Pancreas (tissue), 10 donors: ENCODE measurements at regions not wholly inside any gene's neighbourhood (a gene's known extent, or its start where the extent isn't known, plus 50 kb on each side); places are given as distances from the start of the nearest gene placed in this dataset.
"Not testable (repeated sequence)": the region's sequence is repeated elsewhere in the genome, so short reads cannot be mapped to it uniquely, and the experiment has no call there.

Experiments
- ATAC-seq, 4 donors: fragments of 200-7000 bp; cut with Tn5 transposase; one replicate each; pipeline versions ENCODE4 v1.8.0 to v1.9.1; 2020; ENCODE audit warnings: mild to moderate bottlenecking in 4 of 4, moderate library complexity in 4 of 4
- DNase-seq, 6 donors: peaks; one replicate each; pipeline ENCODE4 v3.0.0-alpha.2; 2020
- FAIRE-seq: peaks from 2 replicates; lab custom pipeline; 2012; peaks lifted over from hg19 to GRCh38; lab: Jason Lieb, UNC
- H3K27ac ChIP-seq, 4 donors: fragments of 200-600 bp; sonication (generic); 1 replicate in 3 of 4; 2 replicates in 1 of 4; pipeline versions ENCODE4 v1.5.0 to v1.8.0; 2020
- H3K27me3 ChIP-seq, 4 donors: fragments of 200-600 bp; one replicate each; pipeline ENCODE4 v1.8.0; 2021
- H3K36me3 ChIP-seq, 3 donors: fragments of 200-600 bp; sonication (generic) in 1 of 3; one replicate each; pipeline versions ENCODE4 v1.5.0 to v1.8.0; 2020 to 2021
- H3K4me1 ChIP-seq, 3 donors: fragments of 200-600 bp; one replicate each; pipeline ENCODE4 v1.8.0; 2021
- H3K4me3 ChIP-seq, 4 donors: fragments of 200-600 bp; sonication (generic) in 2 of 4; one replicate each; pipeline versions ENCODE4 v1.5.0 to v1.8.0; 2020 to 2021
- H3K9me3 ChIP-seq, 4 donors: fragments of 200-600 bp; one replicate each; pipeline ENCODE4 v1.8.0; 2021
- WGBS, 2 donors: extraction: QIAGEN DNeasy Blood & Tissue Kit; methylation state at CpG; one replicate each; pipeline ENCODE4 v1.1.7; 2013; 5-methylcytosine and 5-hydroxymethylcytosine counted together
- intact Hi-C, 3 donors: fragments of 100-400 bp; cut with DNase I; formaldehyde crosslinking; loops; one replicate each; pipeline versions ENCODE4 v1.11.1 to v1.14.2; 2022
- TF ChIP-seq, protein P1 (sequence below), 4 donors: fragments of 200-600 bp; sonication (generic) in 3 of 4; IDR thresholded peaks; one replicate each; pipeline versions ENCODE4 v1.5.0 to v1.8.0; 2021; ENCODE audit warnings: antibody characterized with exemption in 4 of 4
- donor health status: healthy with polysubstance abuse.
- donor health status: DM: no; HTN: no; CAD: no; lungs with moderate emphysema.
- donor health status: DM: no; HTN: no; CAD: no.
- donor health status: control.
- donor health status: control.
- donor health status: Bipolar disorder and iron deficiency.
- donor health status: DM: yes; HTN: yes; CAD: no.
- donor health status: DM: no; HTN: no; CAD: no.
- donor health status: DM: no; HTN: no; CAD: no.
- donor health status: DM: yes; HTN: yes; CAD: no.

DNA sequence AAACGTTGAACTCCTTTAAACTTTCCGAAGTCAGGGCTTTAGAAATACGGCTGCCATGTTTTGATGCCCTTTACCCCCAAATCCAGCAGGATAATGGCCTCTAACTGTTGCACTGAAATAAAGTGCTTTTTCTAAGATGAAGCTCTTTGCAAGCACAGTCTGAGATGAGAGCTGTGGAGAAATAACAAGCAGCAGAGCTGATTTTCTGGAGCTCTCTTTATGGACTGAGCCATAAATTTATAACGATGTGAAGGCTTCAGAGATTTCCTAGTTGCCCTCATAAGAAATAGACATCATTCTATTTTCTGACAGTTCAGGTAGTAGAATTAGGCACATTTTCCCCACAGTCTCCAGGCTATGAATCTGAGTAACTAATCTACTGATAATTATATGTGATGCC is 567.3 kb downstream of the PDHA2 start:
- H3K4me1 ChIP-seq = no peaks in the 10 kb centered on the region
- ATAC-seq (no peak), FAIRE-seq (no peak), DNase-seq (no peak)
- no peak overlapping the region for H3K4me3 ChIP-seq
- H3K27ac ChIP-seq = no peak overlapping the region
- H3K9me3 ChIP-seq = no peaks in the 10 kb centered on the region
- 61 to 73% methylated on average over 4 of the region's 4 CpGs for WGBS, 2 donors
- intact Hi-C loops = no loop called here
- TF ChIP-seq, protein P1, sequence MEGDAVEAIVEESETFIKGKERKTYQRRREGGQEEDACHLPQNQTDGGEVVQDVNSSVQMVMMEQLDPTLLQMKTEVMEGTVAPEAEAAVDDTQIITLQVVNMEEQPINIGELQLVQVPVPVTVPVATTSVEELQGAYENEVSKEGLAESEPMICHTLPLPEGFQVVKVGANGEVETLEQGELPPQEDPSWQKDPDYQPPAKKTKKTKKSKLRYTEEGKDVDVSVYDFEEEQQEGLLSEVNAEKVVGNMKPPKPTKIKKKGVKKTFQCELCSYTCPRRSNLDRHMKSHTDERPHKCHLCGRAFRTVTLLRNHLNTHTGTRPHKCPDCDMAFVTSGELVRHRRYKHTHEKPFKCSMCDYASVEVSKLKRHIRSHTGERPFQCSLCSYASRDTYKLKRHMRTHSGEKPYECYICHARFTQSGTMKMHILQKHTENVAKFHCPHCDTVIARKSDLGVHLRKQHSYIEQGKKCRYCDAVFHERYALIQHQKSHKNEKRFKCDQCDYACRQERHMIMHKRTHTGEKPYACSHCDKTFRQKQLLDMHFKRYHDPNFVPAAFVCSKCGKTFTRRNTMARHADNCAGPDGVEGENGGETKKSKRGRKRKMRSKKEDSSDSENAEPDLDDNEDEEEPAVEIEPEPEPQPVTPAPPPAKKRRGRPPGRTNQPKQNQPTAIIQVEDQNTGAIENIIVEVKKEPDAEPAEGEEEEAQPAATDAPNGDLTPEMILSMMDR (IDR thresholded peaks at IDR 0.05) = no peak
- H3K27me3 ChIP-seq = no peaks in the 10 kb centered on the region
- no peaks in the 10 kb centered on the region for H3K36me3 ChIP-seq

GRCh38 chr4:96407738-96408463 is 568.0 kb downstream of the PDHA2 start:
- DNase-seq (no peak), ATAC-seq (peak in 1 of 4 donors; percentile 32), FAIRE-seq (no peak)
- WGBS, 2 donors = 67 to 78% methylated on average over 5 of the region's 5 CpGs
- H3K9me3 ChIP-seq = no peaks in the 10 kb centered on the region
- TF ChIP-seq, protein P1 (IDR thresholded peaks at IDR 0.05) = no peak
- H3K4me1 ChIP-seq = no peaks in the 10 kb centered on the region
- H3K36me3 ChIP-seq = no peaks in the 10 kb centered on the region
- no peak overlapping the region for H3K4me3 ChIP-seq
- H3K27me3 ChIP-seq = no peaks in the 10 kb centered on the region
- intact Hi-C loops = no loop called here
- no peak overlapping the region for H3K27ac ChIP-seq

GRCh38 chr4:96414853-96415252 is 575.0 kb downstream of the PDHA2 start:
- H3K9me3 ChIP-seq, FAIRE-seq, DNase-seq, H3K27me3 ChIP-seq, intact Hi-C loops, H3K27ac ChIP-seq, H3K4me3 ChIP-seq, H3K4me1 ChIP-seq, H3K36me3 ChIP-seq, ATAC-seq: not testable (repeated sequence)
- WGBS, 2 donors = 80 to 93% methylated on average over 16 to 21 of the region's 21 CpGs

GRCh38 chr4:96429657-96430056 is 589.8 kb downstream of the PDHA2 start:
- no peak for ATAC-seq
- TF ChIP-seq, protein P1 (IDR thresholded peaks at IDR 0.05) = no peak

DNA sequence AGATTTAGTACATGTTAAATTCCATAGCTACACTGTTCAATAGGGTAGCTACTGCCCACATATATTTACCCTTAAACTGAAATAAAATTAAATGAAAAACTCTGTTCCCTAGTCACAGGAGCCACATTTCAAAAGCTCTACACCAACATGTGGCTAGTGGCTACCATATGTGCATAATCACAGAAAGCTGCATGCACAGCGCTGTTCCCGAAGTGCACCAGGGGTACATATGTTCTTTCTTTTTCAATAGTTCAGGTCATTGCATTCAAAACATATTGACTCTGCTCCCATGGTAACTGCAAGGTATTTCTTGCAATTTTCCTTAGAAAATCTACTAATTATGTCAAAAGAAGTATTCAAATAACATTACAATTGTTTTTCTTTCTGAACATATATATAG is 591.2 kb downstream of the PDHA2 start:
- no peak overlapping the region for H3K27ac ChIP-seq
- no peaks in the 10 kb centered on the region for H3K27me3 ChIP-seq
- H3K4me3 ChIP-seq = no peak overlapping the region
- no peaks in the 10 kb centered on the region for H3K4me1 ChIP-seq
- ATAC-seq (no peak), DNase-seq (no peak), FAIRE-seq (no peak)
- TF ChIP-seq, protein P1 (IDR thresholded peaks at IDR 0.05) = no peak
- 89 to 92% methylated on average over 2 of the region's 2 CpGs for WGBS, 2 donors
- intact Hi-C loops = no loop called here
- no peaks in the 10 kb centered on the region for H3K36me3 ChIP-seq
- no peaks in the 10 kb centered on the region for H3K9me3 ChIP-seq

More at GRCh38 chr4:96429657-96430056, 589.8 kb downstream of the PDHA2 start:
- no peak for FAIRE-seq
- no peak for DNase-seq
- intact Hi-C loops = no loop called here
- H3K4me1 ChIP-seq = no peaks in the 10 kb centered on the region
- H3K27me3 ChIP-seq = no peaks in the 10 kb centered on the region
- no peak overlapping the region for H3K4me3 ChIP-seq
- H3K27ac ChIP-seq = no peak overlapping the region
- H3K9me3 ChIP-seq = no peaks in the 10 kb centered on the region
- H3K36me3 ChIP-seq = no peaks in the 10 kb centered on the region
